ENCODE measurements at regions not wholly inside any gene's neighbourhood (a gene's known extent, or its start where the extent isn't known, plus 50 kb on each side); places are given as distances from the start of the nearest gene placed in this dataset.
"Not testable (repeated sequence)": the region's sequence is repeated elsewhere in the genome, so short reads cannot be mapped to it uniquely, and the experiment has no call there.

DNA sequence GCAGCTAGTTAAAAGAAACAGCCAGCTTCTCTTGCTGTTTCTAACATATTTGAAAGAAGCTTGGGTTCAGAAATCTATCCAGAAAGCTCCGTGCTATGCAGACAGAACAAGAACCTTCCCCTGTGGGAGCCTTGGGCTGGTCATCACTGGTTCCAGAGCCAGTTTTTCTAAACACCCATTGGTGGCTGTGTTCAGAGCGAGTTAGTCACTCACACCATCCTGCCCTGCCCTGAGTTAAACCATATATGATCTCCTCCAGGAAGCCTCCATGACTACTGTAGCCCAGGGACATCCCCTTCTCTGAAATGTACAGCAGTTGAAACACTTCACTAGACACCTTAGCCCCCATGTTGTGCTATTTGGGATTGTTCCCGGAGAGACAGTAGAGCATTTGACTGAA lies 200.8 kb upstream of the SGCG start:
- H3K27ac Mint-ChIP-seq, result no peak overlapping the region
- peak in 1 of 2 donors; percentile 31 for ATAC-seq
- DNase-seq (ENCODE audit: low spot score in 2 of 2), result no peak
- H3K9me3 Mint-ChIP-seq, result peaks cover 5 to 8% of the 10 kb centered on the region in 2 donors
- H3K36me3 Mint-ChIP-seq, result peaks cover 0 to 19% of the 10 kb centered on the region in 2 donors

DNA sequence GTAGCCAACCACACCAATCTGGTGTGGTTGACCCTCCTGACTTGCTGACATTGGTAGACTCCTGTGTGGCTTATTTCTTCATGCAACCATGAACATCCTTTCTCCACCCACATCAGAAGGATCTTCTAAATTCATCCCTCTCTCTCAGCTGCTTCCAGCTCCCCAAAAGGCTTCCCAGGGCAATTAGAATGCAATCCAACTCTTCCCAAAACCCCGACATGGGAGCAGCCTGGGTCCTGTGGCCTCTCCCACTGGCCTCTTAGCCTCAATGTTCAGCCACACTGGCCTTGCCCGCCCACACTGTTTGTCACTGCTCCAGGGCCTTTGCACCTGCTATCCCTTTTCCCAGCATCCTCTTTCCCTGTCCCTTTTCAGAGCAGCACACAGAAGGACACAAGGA lies 199.8 kb upstream of the SGCG start:
- ATAC-seq (no peak), DNase-seq (ENCODE audit: low spot score in 2 of 2) (no peak)
- no peak overlapping the region for H3K27ac Mint-ChIP-seq
- H3K36me3 Mint-ChIP-seq, result peaks cover 0 to 20% of the 10 kb centered on the region in 2 donors
- peaks cover 10 to 13% of the 10 kb centered on the region in 2 donors for H3K9me3 Mint-ChIP-seq

DNA sequence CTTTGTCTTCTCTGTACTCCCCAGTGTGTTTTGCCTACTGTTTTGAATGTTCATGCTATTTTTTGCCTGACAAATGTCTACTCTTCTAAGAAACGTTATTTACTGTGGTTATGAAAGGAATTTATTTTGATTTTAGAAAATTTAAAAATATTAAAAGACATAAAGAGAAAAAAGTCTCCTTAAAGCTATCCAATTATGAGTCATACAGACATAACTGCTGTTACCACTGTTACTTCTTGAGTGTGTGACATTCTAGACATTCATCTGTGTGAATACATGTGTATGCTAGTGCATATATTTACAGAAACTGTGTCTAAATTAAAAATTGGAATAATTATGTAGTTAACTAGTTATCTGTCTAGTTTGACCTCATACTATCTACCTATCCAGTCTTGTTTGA lies 187.6 kb upstream of the SGCG start:
- no peak for DNase-seq (ENCODE audit: low spot score in 2 of 2)
- Mint-ChIP-seq H3K9me3 (peaks cover 4 to 5% of the 10 kb centered on the region in 2 donors), H3K27ac (no peak overlapping the region), H3K36me3 (no peaks in the 10 kb centered on the region)
- ATAC-seq, result no peak

DNA sequence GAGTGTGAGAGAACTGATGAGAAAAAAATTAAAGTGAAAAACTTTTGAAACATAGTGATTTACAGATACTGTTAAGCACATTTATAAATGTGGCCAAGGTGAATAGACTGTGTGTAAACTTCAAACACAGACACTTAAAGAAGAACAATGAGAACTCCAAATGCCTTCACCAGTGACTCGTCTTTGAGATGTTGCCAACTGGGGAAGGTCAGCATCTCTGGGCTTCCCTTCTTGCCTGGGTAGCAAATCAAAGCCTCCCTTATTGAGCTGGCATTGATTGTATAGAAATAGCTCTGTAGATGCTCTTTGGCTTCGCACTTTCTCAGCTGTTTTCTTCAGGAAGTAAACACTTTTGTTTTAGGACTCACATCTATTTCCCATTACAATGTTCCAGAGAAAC lies 177.3 kb upstream of the SGCG start:
- peaks cover 10% of the 10 kb centered on the region in 2 donors for H3K36me3 Mint-ChIP-seq
- ATAC-seq (no peak), DNase-seq (ENCODE audit: low spot score in 2 of 2) (no peak)
- no peak overlapping the region for H3K27ac Mint-ChIP-seq
- peaks cover 13 to 26% of the 10 kb centered on the region in 2 donors for H3K9me3 Mint-ChIP-seq

DNA sequence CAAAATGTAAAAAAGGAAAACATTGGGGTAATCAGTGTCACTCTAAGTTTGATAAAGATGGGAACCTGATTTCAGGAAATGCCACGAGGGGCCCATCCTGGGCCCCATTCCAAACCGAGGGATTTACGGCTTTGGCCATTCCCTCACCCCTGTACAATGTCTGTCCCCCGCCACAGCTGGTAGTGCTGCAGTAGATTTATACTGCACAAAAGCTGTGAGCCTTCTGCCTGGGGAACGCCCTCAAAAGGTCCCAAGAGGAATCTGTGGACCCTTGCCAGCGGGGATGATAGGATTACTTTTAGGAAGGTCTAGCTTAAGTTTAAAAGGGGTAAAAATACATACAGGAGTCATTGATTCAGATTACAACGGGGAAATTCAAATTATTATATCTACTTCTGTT lies 173.4 kb upstream of the SGCG start:
- no peak overlapping the region for H3K27ac Mint-ChIP-seq
- peaks cover 2 to 15% of the 10 kb centered on the region in 2 donors for H3K9me3 Mint-ChIP-seq

DNA sequence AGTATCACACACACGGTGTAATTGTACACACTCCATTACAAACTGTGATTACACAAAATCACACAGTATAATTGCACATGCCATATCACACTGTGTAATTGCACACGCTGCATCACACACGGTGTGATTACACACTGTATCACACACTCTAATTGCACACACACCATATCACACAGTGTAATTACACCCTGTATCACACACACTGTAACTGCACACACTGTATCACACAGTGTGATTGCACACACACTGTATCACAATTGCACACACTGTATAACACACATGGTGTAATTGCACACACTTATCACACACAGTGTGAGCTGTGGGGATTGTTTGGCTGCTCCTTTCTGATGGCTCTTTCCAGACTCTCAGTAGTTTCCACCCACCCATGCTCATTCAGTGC lies 162.6 kb upstream of the SGCG start:
- no peak for DNase-seq (ENCODE audit: low spot score in 2 of 2)
- Mint-ChIP-seq H3K36me3 (no peaks in the 10 kb centered on the region), H3K9me3 (no peaks in the 10 kb centered on the region), H3K27ac (no peak overlapping the region)
- no peak for ATAC-seq

More for the DNA sequence above, 173.4 kb upstream of the SGCG start:
- no peak for DNase-seq (ENCODE audit: low spot score in 2 of 2)
- H3K36me3 Mint-ChIP-seq, result peaks cover 7% of the 10 kb centered on the region in 2 donors
- no peak for ATAC-seq

DNA sequence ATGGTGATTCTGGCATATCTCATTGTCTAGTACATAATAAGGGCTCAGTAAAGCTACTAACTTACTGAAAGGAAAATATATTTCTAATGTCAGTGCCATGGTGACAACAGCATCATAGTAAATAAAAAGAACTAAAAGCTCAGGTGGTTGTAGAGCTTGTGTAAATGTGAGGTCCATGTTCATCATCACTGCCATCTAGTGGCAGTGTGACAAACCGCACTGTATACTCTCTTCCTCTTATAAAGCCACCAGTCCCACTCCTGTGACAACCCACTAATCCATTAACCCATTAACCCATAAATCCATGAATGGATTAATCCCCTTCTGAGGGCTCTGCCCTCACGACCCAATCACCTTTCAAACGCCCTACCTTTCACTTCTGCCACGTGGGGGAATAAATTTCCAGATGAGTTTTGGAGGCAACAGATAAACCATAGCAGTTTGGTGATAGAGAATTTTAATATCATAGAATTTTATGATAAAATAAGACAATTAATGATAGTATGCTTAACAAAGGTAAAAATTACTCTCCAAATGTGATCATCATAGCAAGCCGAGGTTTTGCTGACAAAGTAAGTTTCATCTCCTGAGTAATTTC lies 160.4 kb upstream of the SGCG start:
- DNase-seq (ENCODE audit: low spot score in 2 of 2), result peak in 1 of 2 donors; percentile 4
- peak; percentile 62 to 71 for ATAC-seq
- Mint-ChIP-seq H3K9me3 (no peaks in the 10 kb centered on the region), H3K27ac (no peak overlapping the region), H3K36me3 (no peaks in the 10 kb centered on the region)

DNA sequence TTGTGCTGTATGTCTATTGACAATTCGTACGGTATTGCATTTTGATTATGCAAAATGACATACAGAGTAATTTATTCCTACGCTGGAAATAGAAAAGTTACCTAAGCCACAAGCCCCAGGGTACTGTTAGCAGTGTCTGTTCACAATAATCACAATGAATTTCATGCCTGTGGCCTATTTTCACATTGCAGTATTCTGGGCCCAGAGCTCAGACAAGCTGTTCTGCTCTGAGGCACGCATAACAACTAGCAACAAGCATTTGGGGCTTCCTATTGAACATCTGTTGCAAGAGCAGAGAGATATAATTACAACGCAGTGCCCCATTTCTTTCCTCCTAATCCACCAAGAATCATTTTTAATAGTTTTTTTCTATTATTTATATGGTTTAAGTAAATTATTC lies 158.9 kb upstream of the SGCG start:
- no peaks in the 10 kb centered on the region for H3K36me3 Mint-ChIP-seq
- no peaks in the 10 kb centered on the region for H3K9me3 Mint-ChIP-seq
- ATAC-seq, result no peak

DNA sequence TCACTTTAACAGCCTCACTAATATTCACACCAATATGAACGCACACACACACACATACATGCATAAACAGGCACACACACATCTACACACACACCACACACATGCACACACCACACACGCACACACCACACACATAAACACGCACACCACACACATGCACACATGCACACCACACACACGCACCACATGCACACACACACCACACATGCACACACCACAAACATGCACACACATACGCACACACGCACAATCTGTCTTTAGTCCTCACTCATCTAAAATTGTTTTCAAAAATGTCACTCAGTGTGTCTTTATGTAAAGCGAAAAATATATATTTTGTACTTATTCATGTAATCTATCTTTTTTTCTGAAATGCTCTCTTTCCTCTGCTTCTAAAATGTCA lies 158.1 kb upstream of the SGCG start:
- ATAC-seq, result no peak
- no peak overlapping the region for H3K27ac Mint-ChIP-seq
- H3K9me3 Mint-ChIP-seq, result no peaks in the 10 kb centered on the region
- no peaks in the 10 kb centered on the region for H3K36me3 Mint-ChIP-seq
- DNase-seq (ENCODE audit: low spot score in 2 of 2), result no peak

More for the DNA sequence above, 158.9 kb upstream of the SGCG start:
- no peak for DNase-seq (ENCODE audit: low spot score in 2 of 2)
- no peak overlapping the region for H3K27ac Mint-ChIP-seq

DNA sequence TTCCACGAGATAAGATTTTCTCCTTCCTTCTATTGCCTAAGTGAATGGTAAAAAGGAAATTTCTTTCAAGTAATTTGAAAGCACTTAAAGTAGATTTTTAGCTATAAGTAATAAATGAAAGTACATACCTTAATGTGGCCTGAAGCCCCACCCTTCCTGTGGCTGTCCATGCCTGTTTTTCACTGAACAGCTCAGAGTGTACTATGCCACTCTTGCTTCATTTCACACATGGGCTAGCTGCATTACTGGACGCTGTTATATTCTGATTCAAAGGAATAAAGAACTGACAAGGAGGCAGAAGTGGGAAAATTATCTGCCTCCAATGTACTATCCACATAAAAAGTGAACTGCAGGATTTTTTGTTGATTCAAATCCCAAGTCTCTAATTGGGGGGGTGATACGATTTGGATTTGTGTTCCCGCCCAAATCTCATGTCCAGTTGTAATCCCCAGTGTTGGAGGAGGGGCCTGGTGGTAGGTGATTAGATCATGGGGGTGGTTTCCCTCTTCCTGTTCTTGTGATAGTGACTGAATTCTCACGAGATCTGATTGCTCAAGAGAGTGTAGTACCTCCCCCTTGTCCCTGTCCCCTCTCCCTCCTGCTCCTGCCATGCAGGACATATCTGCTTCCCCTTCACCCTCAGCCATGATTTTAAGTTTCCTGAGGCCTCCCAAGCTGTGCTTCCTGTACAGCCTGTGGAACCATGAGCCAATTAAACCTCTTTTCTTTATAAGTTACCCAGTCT lies 154.7 kb upstream of the SGCG start:
- no peaks in the 10 kb centered on the region for H3K36me3 Mint-ChIP-seq
- no peak for ATAC-seq
- DNase-seq (ENCODE audit: low spot score in 2 of 2), result no peak
- no peak overlapping the region for H3K27ac Mint-ChIP-seq
- no peaks in the 10 kb centered on the region for H3K9me3 Mint-ChIP-seq

DNA sequence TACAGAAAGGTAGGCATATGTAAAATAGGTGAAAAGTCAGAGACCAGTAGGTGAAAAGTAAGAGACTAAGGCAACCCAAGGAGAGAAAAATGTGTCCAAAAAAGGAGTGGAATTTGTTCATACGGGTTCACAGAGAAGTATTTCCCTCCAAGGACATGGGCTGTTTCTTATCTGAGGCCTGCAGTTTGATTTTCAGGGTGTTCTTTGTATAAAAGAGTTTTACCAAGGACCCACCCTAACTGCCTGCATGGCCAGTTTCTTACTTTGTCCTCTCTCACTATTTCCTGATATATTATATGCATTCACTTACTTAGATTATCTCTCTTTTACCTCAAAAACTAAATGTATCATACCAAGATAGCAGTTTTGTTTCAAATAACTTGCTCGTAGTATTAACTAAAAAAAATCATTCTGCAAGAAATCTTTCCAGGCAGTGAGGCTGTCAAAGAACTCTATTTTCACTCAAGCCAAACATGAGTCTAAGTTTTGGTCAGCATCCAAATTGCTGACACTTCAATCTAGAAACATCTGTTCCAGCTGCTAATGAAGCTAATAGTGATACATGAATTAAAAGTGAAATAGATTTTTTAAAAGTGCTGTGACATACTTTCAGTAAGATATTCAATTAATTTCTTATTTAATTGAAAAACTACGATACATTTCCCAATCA lies 141.4 kb upstream of the SGCG start:
- no peak for DNase-seq (ENCODE audit: low spot score in 2 of 2)
- H3K27ac Mint-ChIP-seq, result no peak overlapping the region
- no peaks in the 10 kb centered on the region for H3K9me3 Mint-ChIP-seq
- no peaks in the 10 kb centered on the region for H3K36me3 Mint-ChIP-seq
- no peak for ATAC-seq

DNA sequence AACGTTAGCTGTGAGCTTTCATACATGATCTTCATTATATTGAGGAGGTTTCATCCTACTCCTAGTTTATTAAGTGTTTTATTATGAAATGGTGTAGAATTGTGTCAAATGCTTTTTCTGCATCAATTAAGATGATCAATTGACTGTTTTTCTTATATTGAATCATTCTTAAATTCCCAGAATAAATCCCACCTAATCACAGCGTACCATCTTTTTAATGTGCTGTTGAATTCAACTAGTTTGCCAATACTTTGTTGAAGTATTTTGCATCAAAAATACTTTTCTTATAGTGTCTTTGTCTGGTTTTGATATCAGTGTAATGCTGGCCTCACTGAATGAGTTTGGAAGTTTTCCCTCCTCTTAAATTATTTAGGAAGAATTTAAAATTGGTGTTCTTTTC lies 138.6 kb upstream of the SGCG start:
- ATAC-seq (no peak), DNase-seq (ENCODE audit: low spot score in 2 of 2) (no peak)
- Mint-ChIP-seq H3K36me3 (no peaks in the 10 kb centered on the region), H3K27ac (no peak overlapping the region), H3K9me3 (no peaks in the 10 kb centered on the region)

DNA sequence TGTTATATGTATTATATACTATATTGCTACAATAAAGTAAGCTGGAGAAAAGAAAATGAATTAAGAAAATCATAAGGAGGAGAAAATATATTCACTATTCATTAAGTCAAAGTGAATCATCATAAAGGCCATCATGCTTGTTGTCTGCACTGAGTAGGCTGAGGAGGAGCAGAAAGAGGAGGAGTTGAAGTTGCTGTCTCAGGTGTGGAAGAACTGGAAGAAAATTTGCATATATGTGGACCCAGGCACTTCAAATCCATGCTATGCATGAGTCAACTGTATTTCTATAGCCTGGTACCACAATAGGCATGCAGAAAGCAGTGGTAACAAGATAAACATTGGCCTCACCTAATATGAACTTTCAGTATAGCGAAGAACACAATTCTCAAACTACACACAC lies 135.9 kb upstream of the SGCG start:
- Mint-ChIP-seq H3K36me3 (no peaks in the 10 kb centered on the region), H3K9me3 (no peaks in the 10 kb centered on the region), H3K27ac (no peak overlapping the region)
- DNase-seq (ENCODE audit: low spot score in 2 of 2) (no peak), ATAC-seq (no peak)

DNA sequence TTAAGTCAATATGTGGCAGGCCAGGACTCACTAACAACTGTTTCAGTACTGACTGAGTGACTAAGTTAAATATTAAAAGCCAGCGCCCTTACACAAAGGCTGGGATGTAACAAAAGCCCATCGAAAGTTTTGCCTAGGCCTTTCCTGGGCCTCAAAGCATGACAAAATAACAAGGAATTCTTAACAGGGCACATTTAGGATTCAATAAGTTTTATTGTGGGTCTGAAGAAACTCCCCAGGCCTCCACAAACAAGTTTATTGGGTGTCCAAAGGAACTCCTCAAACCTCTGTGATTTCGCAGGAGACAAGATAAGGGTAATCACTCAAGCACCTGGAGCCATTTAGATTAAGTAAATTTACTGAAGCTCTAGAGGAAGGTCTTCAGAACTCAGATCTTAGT lies 130.7 kb upstream of the SGCG start:
- no peaks in the 10 kb centered on the region for H3K36me3 Mint-ChIP-seq

DNA sequence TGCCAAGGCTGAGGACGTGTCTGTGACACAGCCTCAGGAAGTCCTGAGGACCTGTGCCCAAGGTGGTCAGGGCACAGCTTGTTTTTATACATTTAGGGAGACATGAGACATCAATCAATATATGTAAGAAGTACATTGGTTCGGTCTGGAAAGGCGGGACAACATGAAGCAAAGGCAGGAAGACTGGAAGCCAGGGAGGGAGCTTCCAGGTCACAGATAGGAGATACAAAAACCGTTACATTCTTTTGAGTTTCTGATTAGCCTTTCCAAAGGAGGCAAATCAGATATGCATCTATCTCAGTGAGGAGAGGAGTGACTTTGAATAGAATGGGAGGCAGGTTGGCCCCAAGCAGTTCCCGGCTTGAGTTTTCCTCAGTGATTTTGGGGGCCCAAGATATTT lies 127.1 kb upstream of the SGCG start:
- not testable (repeated sequence) for ATAC-seq

More for the DNA sequence above, 130.7 kb upstream of the SGCG start:
- ATAC-seq (no peak), DNase-seq (ENCODE audit: low spot score in 2 of 2) (no peak)
- Mint-ChIP-seq H3K27ac (no peak overlapping the region), H3K9me3 (no peaks in the 10 kb centered on the region)

DNA sequence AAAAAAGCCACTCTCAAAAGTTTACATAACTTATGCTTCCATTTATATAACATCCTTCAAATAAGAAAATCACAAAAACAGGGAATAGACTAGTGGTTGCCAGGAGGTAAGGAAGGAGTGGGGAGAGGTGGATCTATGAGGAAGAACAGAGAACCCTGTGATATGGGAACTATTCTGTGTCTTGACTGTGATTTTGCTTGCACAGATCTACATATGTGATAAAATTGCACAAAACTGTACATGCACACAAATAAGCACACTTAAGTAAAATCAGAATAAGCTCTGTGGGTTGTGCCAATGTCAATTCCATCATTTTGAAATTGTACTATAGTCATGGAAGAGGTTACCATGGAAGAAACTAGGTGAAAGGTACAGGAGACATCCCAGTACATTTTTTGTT lies 121.6 kb upstream of the SGCG start:
- Mint-ChIP-seq H3K36me3 (no peaks in the 10 kb centered on the region), H3K27ac (no peak overlapping the region), H3K9me3 (no peaks in the 10 kb centered on the region)
- DNase-seq (ENCODE audit: low spot score in 2 of 2), result no peak
- ATAC-seq, result peak; percentile 56 to 65

More for the DNA sequence above, 127.1 kb upstream of the SGCG start:
- H3K9me3 Mint-ChIP-seq; DNase-seq (ENCODE audit: low spot score in 2 of 2); H3K27ac Mint-ChIP-seq; H3K36me3 Mint-ChIP-seq: not testable (repeated sequence)

DNA sequence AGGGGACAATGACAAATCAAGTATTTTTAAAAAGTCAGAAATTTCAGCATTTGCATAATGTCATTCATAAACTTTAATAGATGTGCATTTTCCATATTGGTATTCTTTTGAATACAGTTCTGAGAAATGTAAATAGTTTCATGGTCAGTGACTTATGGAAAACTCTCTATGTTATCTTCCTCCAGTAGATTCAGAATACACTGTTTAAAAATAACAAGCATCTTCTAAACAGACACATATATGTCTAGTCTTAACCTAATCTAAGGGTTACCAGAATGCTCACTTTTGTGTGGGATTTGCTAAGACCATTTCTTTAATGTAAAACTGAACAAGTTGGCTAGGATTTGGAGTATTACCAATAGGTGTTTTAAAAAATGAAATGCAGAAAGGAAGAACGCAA lies 119.8 kb upstream of the SGCG start:
- DNase-seq (ENCODE audit: low spot score in 2 of 2) (no peak), ATAC-seq (peak; percentile 56 to 68)
- H3K36me3 Mint-ChIP-seq, result no peaks in the 10 kb centered on the region
- H3K9me3 Mint-ChIP-seq, result no peaks in the 10 kb centered on the region
- no peak overlapping the region for H3K27ac Mint-ChIP-seq

DNA sequence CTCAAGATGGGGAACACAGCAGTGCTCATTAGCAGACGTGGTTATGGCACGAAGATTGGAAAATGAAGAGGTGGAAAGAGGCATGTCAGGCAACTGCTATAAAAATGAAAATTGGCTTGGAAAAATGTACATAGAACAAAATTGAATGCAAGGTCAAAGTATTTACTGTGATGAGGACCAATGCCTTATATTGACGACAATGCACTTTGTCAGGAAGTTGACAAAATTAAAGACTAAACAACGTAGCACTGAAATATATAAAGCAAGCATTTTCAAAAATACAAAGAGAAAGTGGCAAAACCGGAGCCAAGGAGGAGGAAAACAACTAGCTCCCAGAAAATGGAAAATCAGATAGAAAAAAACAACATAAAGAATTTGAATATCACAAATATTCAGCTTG lies 113.7 kb upstream of the SGCG start:
- Mint-ChIP-seq H3K27ac (no peak overlapping the region), H3K36me3 (peaks cover 0 to 5% of the 10 kb centered on the region in 2 donors), H3K9me3 (peaks cover 0 to 5% of the 10 kb centered on the region in 2 donors)
- no peak for DNase-seq (ENCODE audit: low spot score in 2 of 2)
- no peak for ATAC-seq
